ENCODE measurements at regions not wholly inside any gene's neighbourhood (a gene's known extent, or its start where the extent isn't known, plus 50 kb on each side); places are given as distances from the start of the nearest gene placed in this dataset.
A peak's percentile ranks its signal among the peaks of the same experiment; 100 is the strongest.

DNA sequence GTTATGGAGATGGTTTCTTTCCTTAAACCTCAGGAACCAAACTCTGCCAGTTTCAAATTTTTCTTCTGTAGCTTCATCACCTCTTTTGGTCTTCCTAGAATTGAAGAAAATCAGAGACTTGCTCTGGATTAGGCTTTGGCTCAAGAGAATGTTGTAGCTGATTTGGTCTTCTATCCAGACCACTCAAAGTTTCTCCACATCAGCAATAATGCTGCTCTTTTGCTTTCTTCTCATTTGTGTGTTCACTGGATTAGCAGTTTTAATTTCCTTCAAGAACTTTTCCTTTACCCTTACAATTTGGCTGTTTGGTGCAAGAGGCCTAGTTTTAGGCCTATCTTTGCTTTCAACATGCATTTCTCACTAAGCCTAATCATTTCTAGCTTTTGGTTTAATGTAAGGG is 78.1 kb upstream of the PLCB4 start:
- DNase-seq: no peak

- DNase-seq: no peak
Observed at GRCh38 chr20:8994045-8994444, 74.8 kb upstream of the PLCB4 start.

GRCh38 chr20:8995761-8996160 is 73.1 kb upstream of the PLCB4 start:
- no peak for DNase-seq

- DNase-seq: peak; percentile 7
Observed at GRCh38 chr20:8996817-8997512, 71.9 kb upstream of the PLCB4 start.

DNA sequence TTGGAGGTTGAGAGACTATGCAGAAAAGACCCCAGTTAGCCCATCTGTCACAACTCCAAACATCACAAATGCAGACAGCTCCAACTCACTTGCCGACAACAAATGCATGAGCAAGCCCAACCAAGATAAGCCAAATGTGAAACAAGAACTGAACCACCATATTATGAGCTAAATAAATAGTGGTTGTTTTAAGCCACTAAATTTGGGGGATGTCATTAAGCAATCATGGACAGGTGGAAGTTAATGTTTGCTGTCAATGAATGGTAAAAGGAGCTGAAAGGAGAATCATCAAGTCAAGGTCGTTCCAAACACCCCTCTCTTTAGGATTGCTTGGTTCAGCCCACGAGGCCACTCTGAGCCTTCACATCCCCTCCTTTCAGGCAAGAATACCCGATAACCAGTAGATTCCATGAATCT is 71.2 kb upstream of the PLCB4 start:
- DNase-seq: no peak

DNA sequence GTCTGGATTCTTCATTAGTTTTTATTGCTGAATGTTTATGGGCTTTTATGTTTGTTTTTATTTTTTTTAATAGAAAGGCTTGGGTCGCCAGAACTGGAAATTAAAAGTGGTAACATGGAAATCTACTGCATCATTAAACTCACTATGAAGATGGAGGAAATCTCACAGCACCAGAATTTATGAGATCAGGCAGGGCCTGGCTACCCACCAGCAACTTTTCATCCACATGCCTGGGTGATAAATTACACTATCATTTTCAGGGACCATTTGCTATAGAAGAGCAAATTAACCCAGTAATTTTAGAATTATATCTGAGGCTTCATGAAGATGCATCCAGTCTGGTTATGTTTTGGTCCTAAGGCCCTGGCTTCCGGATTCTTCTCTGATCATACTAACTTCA is 57.8 kb upstream of the PLCB4 start:
- no peak for DNase-seq

DNA sequence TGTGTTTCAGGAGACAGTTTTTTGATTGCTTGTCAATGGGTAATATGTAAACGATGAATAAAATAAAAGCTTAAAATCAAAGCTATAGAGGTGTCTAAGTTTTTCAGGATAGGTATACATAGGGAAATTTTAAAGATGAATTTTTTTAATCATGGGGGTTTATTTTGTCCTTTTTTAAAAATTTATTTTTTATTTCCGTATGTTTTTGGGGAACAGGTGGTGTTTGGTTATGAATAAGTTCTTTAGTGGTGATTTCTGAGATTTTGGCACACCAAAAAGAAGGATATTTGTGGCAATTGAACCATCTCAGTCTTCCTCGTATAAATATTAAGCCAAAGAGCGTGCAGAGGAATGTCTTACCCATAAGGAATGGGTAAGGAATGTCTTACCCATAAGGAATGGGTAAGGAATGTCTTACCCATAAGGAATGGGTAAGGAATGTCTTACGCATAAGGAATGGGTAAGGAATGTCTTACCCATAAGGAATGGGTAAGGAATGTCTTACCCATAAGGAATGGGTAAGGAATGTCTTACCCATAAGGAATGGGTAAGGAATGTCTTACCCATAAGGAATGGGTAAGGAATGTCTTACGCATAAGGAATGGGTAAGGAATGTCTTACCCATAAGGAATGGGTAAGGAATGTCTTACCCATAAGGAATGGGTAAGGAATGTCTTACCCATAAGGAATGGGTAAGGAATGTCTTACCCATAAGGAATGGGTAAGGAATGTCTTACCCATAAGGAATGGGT is 53.5 kb upstream of the PLCB4 start:
- peak; percentile 63 for DNase-seq

DNA sequence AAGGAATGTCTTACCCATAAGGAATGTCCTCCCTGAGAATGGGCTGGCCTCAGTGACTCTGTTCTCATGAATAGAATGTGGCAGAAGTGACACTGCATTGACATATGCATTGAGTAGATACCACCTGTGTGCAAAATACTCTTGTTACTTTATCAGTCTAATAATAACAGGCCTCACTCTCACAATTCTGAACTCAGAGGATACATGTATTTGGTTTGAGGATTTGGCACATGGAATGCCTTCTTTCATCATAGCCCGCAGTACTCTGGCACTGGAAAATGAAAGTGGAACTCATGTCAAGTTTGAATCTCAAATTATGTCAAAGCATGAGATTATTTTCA is 52.9 kb upstream of the PLCB4 start:
- peak; percentile 90 for DNase-seq

- DNase-seq: no peak
Observed at GRCh38 chr20:9018346-9018745, 50.5 kb upstream of the PLCB4 start.
